Keratinocyte (primary cell): ENCODE measurements at regions not wholly inside any gene's neighbourhood (a gene's known extent, or its start where the extent isn't known, plus 50 kb on each side); places are given as distances from the start of the nearest gene placed in this dataset.

Experiments
- DNase-seq: peaks from one replicate; pipeline ENCODE4 v3.0.0-alpha.2; 2011; ENCODE audit warnings: low read depth, missing footprints, low spot score
- FAIRE-seq: peaks from 2 replicates; lab custom pipeline; 2011; peaks lifted over from hg19 to GRCh38; lab: Jason Lieb, UNC
- H2AFZ ChIP-seq: 2 replicates; pipeline ENCODE4 v1.6.0; 2012; ENCODE audit warnings: low read length, control low read depth, inconsistent platforms; ENCODE audit not compliant: control insufficient read depth
- H3K27ac ChIP-seq: 2 replicates; pipeline ENCODE4 v1.5.1; 2011; ENCODE audit warnings: low read length; ENCODE audit not compliant: control insufficient read depth, insufficient read depth
- H3K27me3 ChIP-seq: 3 replicates; pipeline ENCODE4 v1.6.0; 2011; ENCODE audit warnings: low read length; ENCODE audit not compliant: control insufficient read depth, insufficient read depth; ENCODE audit errors: extremely low read depth
- H3K36me3 ChIP-seq, 2 experiments: 2 replicates in 1 of 2; 3 replicates in 1 of 2; pipeline ENCODE4 v1.5.1; 2011; ENCODE audit warnings: low read length in 2 of 2, mild to moderate bottlenecking in 1 of 2; ENCODE audit not compliant: control insufficient read depth in 2 of 2, insufficient read depth in 2 of 2; ENCODE audit errors: extremely low read depth in 1 of 2
- H3K4me1 ChIP-seq: 3 replicates; pipeline ENCODE4 v1.5.1; 2011; ENCODE audit warnings: low read length; ENCODE audit not compliant: control insufficient read depth, insufficient read depth; ENCODE audit errors: extremely low read depth
- H3K4me2 ChIP-seq: 3 replicates; pipeline ENCODE4 v1.6.0; 2011; ENCODE audit warnings: low read depth, low read length; ENCODE audit not compliant: control insufficient read depth, insufficient read depth; ENCODE audit errors: extremely low read depth
- H3K4me3 ChIP-seq, 3 experiments: fragments of 200-600 bp in 1 of 3; sonication (generic) in 1 of 3; 2 replicates in 2 of 3; 3 replicates in 1 of 3; pipeline ENCODE4 v1.5.1; 2011 to 2016; ENCODE audit warnings: low read length in 3 of 3, mild to moderate bottlenecking in 3 of 3, control low read depth in 2 of 3, inconsistent platforms in 1 of 3, low read depth in 1 of 3, mixed read lengths in 1 of 3, mixed run types in 1 of 3, moderate library complexity in 1 of 3; ENCODE audit not compliant: control insufficient read depth in 2 of 3, insufficient read depth in 2 of 3; ENCODE audit errors: extremely low read depth in 1 of 3
- H3K79me2 ChIP-seq: 2 replicates; pipeline ENCODE4 v1.6.0; 2012; ENCODE audit warnings: low read length; ENCODE audit not compliant: control insufficient read depth, insufficient read depth
- H3K9ac ChIP-seq: 3 replicates; pipeline ENCODE4 v1.6.0; 2011; ENCODE audit warnings: low read length; ENCODE audit not compliant: control insufficient read depth, insufficient read depth; ENCODE audit errors: extremely low read depth
- H3K9me1 ChIP-seq: 3 replicates; pipeline ENCODE4 v1.6.0; 2011; ENCODE audit warnings: low read length; ENCODE audit not compliant: control insufficient read depth, insufficient read depth; ENCODE audit errors: extremely low read depth
- H3K9me3 ChIP-seq: 2 replicates; pipeline ENCODE4 v1.5.1; 2012; ENCODE audit warnings: low read depth, low read length; ENCODE audit not compliant: control insufficient read depth
- H4K20me1 ChIP-seq: 3 replicates; pipeline ENCODE4 v1.6.0; 2011; ENCODE audit warnings: low read length; ENCODE audit not compliant: control insufficient read depth, insufficient read depth; ENCODE audit errors: extremely low read depth
- CTCF ChIP-seq, 3 experiments: IDR thresholded peaks in 1 of 3; conservative IDR thresholded peaks in 1 of 3; optimal IDR thresholded peaks in 1 of 3; 2 replicates in 2 of 3; 3 replicates in 1 of 3; pipeline versions ENCODE3 to v1.5.1; 2011; ENCODE audit warnings: low read length in 3 of 3, mild to moderate bottlenecking in 3 of 3, moderate library complexity in 2 of 3, control low read depth in 1 of 3, inconsistent platforms in 1 of 3; ENCODE audit not compliant: insufficient read depth in 2 of 3; ENCODE audit errors: extremely low read depth in 1 of 3
- EZH2 ChIP-seq: IDR thresholded peaks from one replicate; pipeline ENCODE4 v1.6.1; 2012; ENCODE audit warnings: inconsistent platforms, mild to moderate bottlenecking, low read length, moderate library complexity
- dilution Hi-C: fragments of 300-500 bp; cut with MboI; formaldehyde crosslinking; loops from one replicate; pipeline ENCODE4 v1.7.0; 2020; ENCODE audit warnings: low sequenced_read_pairs; ENCODE audit not compliant: extremely low pct_ligation_motif_present

- Histone ChIP-seq H2AFZ (no peak overlapping the region), H3K4me3 (no peak overlapping the region), H3K9me3 (no peaks in the 10 kb centered on the region), H3K27me3 (no peaks in the 10 kb centered on the region), H3K4me2 (no peak overlapping the region), H3K9ac (no peak overlapping the region), H3K36me3 (no peaks in the 10 kb centered on the region), H3K27ac (no peak overlapping the region), H3K79me2 (no peaks in the 10 kb centered on the region), H4K20me1 (no peaks in the 10 kb centered on the region), H3K9me1 (no peaks in the 10 kb centered on the region), H3K4me1 (no peaks in the 10 kb centered on the region)
- DNase-seq (no peak), FAIRE-seq (no peak)
- no peak for TF ChIP-seq CTCF (optimal IDR thresholded peaks at IDR 0.05 in 1 of 3, IDR thresholded peaks at IDR 0.05 in 1 of 3, conservative IDR thresholded peaks at IDR 0.05 in 1 of 3; ENCODE audit: extremely low read depth in 1 of 3, insufficient read depth in 2 of 3, low read length in 3 of 3)
- TF ChIP-seq EZH2 = no peak
- dilution Hi-C loops = no loop called here
Observed at GRCh38 chr1:55812281-55812680, 597.1 kb upstream of the USP24 start.

GRCh38 chr1:55808263-55808662 is 593.1 kb upstream of the USP24 start:
- H3K9me3 ChIP-seq = no peaks in the 10 kb centered on the region
- H3K4me1 ChIP-seq = no peaks in the 10 kb centered on the region
- no peaks in the 10 kb centered on the region for H3K9me1 ChIP-seq
- DNase-seq = no peak
- H3K27ac ChIP-seq = no peak overlapping the region
- H3K4me3 ChIP-seq = no peak overlapping the region
- no peak overlapping the region for H3K4me2 ChIP-seq
- H3K36me3 ChIP-seq = no peaks in the 10 kb centered on the region
- TF ChIP-seq CTCF (optimal IDR thresholded peaks at IDR 0.05 in 1 of 3, IDR thresholded peaks at IDR 0.05 in 1 of 3, conservative IDR thresholded peaks at IDR 0.05 in 1 of 3; ENCODE audit: extremely low read depth in 1 of 3, insufficient read depth in 2 of 3, low read length in 3 of 3) (no peak), EZH2 (no peak)
- H4K20me1 ChIP-seq = no peaks in the 10 kb centered on the region
- H3K79me2 ChIP-seq = no peaks in the 10 kb centered on the region
- FAIRE-seq = no peak
- dilution Hi-C loops = no loop called here
- no peaks in the 10 kb centered on the region for H3K27me3 ChIP-seq
- H3K9ac ChIP-seq = no peak overlapping the region
- H2AFZ ChIP-seq = no peak overlapping the region
